HS-27A (cell line): ENCODE measurements at regions not wholly inside any gene's neighbourhood (a gene's known extent, or its start where the extent isn't known, plus 50 kb on each side); places are given as distances from the start of the nearest gene placed in this dataset.
"Not testable (repeated sequence)": the region's sequence is repeated elsewhere in the genome, so short reads cannot be mapped to it uniquely, and the experiment has no call there.

Experiments used
- DNase-seq: peaks from one replicate; pipeline ENCODE4 v3.0.0-alpha.2; 2012; ENCODE audit warnings: low read depth, missing footprints

GRCh38 chr3:72627271-72627670 is 221.0 kb downstream of the SHQ1 start:
- DNase-seq, result no peak

- no peak for DNase-seq
Observed at GRCh38 chr3:72625602-72626337, 222.5 kb downstream of the SHQ1 start.

GRCh38 chr3:72624656-72625055 is 223.6 kb downstream of the SHQ1 start:
- no peak for DNase-seq

- DNase-seq, result no peak
Observed at GRCh38 chr3:72618739-72619138, 229.5 kb downstream of the SHQ1 start.

- DNase-seq, result no peak
Observed at GRCh38 chr3:72617424-72618024, 230.7 kb downstream of the SHQ1 start.

- DNase-seq, result no peak
Observed at GRCh38 chr3:72615776-72616175, 232.5 kb downstream of the SHQ1 start.

GRCh38 chr3:72615182-72615581 is 233.1 kb downstream of the SHQ1 start:
- DNase-seq, result no peak

GRCh38 chr3:72614394-72615074 is 233.7 kb downstream of the SHQ1 start:
- no peak for DNase-seq

- DNase-seq, result no peak
Observed at GRCh38 chr3:72613871-72614270, 234.4 kb downstream of the SHQ1 start.

GRCh38 chr3:72609114-72609513 is 239.1 kb downstream of the SHQ1 start:
- not testable (repeated sequence) for DNase-seq

GRCh38 chr3:72606005-72606800 is 242.0 kb downstream of the SHQ1 start:
- DNase-seq, result no peak

GRCh38 chr3:72604328-72604727 is 243.9 kb downstream of the SHQ1 start:
- DNase-seq, result no peak

- no peak for DNase-seq
Observed at GRCh38 chr3:72601983-72602750, 246.1 kb downstream of the SHQ1 start.

- no peak for DNase-seq
Observed at GRCh38 chr3:72601060-72601459, 247.2 kb downstream of the SHQ1 start.

GRCh38 chr3:72597756-72598195 is 250.5 kb downstream of the SHQ1 start:
- DNase-seq, result no peak

- DNase-seq, result no peak
Observed at GRCh38 chr3:72597043-72597442, 251.2 kb downstream of the SHQ1 start.

GRCh38 chr3:72595927-72596610 is 252.2 kb downstream of the SHQ1 start:
- DNase-seq, result no peak

GRCh38 chr3:72595376-72595775 is 252.9 kb downstream of the SHQ1 start:
- no peak for DNase-seq

GRCh38 chr3:72594615-72595215 is 253.5 kb downstream of the SHQ1 start:
- DNase-seq, result no peak

- no peak for DNase-seq
Observed at GRCh38 chr3:72593881-72594397, 254.3 kb downstream of the SHQ1 start.
